Upper lobe of left lung (tissue), 6 donors: ENCODE measurements at regions not wholly inside any gene's neighbourhood (a gene's known extent, or its start where the extent isn't known, plus 50 kb on each side); places are given as distances from the start of the nearest gene placed in this dataset.

ENCODE experiments used
- ATAC-seq, 2 donors: fragments of 200-7000 bp; cut with Tn5 transposase; one replicate each; pipeline ENCODE4 v1.9.1; 2022; ENCODE audit warnings: mild to moderate bottlenecking in 2 of 2, moderate library complexity in 2 of 2; ENCODE audit not compliant: low FRiP score in 2 of 2
- DNase-seq, 2 donors: peaks; one replicate each; pipeline ENCODE4 v3.0.0-alpha.2; 2019 to 2020
- H3K27ac ChIP-seq, 4 donors: fragments of 200-600 bp; sonication (generic); one replicate each; pipeline ENCODE4 v1.5.1; 2016 to 2019
- H3K27me3 ChIP-seq, 4 donors: fragments of 200-600 bp; sonication (generic); one replicate each; pipeline ENCODE4 v1.5.1; 2017 to 2019
- H3K36me3 ChIP-seq, 4 donors: fragments of 200-600 bp; sonication (generic); one replicate each; pipeline ENCODE4 v1.5.1; 2016 to 2019
- H3K4me1 ChIP-seq, 4 donors: fragments of 200-600 bp; sonication (generic); one replicate each; pipeline ENCODE4 v1.5.1; 2018 to 2019
- H3K4me3 ChIP-seq, 4 donors: fragments of 200-600 bp; sonication (generic); one replicate each; pipeline ENCODE4 v1.5.1; 2017 to 2019; ENCODE audit warnings: mild to moderate bottlenecking in 2 of 4, moderate library complexity in 1 of 4
- H3K9me3 ChIP-seq, 4 donors: fragments of 200-600 bp; sonication (generic); one replicate each; pipeline ENCODE4 v1.5.1; 2018 to 2019
- EP300 ChIP-seq, 4 donors: sonication (generic); formaldehyde crosslinking; IDR thresholded peaks; one replicate each; pipeline ENCODE4 v1.5.1; 2017; ENCODE audit warnings: antibody characterized with exemption in 4 of 4, control low read depth in 2 of 4
- POLR2A ChIP-seq, 4 donors: fragments of 450-650 bp; IDR thresholded peaks; one replicate each; pipeline ENCODE4 v1.5.1; 2016 to 2017; ENCODE audit warnings: antibody characterized with exemption in 4 of 4, mild to moderate bottlenecking in 2 of 4
- POLR2AphosphoS5 ChIP-seq, 2 donors: sonication (generic); formaldehyde crosslinking; IDR thresholded peaks; one replicate each; pipeline ENCODE4 v1.5.1; 2017; ENCODE audit warnings: antibody characterized with exemption in 2 of 2
- WGBS, 2 donors: methylation state at CpG; one replicate each; pipeline ENCODE4 v1.1.5; 2017 to 2018; 5-methylcytosine and 5-hydroxymethylcytosine counted together
- TF ChIP-seq, protein P1 (sequence below), 6 experiments: fragments of 450-650 bp in 4 of 6; fragments of 200-600 bp in 2 of 6; sonication (generic) in 2 of 6; IDR thresholded peaks; one replicate each; pipeline ENCODE4 v1.5.1; 2016 to 2019; ENCODE audit warnings: antibody characterized with exemption in 6 of 6
- donor health status: DM: no; HTN: no; CAD: no; lungs with moderate emphysema.
- donor health status: DM: no; HTN: yes; CAD: no; lungs with severe emphysema.

GRCh38 chr4:184537269-184538022 is 63.1 kb upstream of the IRF2 start:
- peak overlapping the region; percentile 93 to 99 (median 96) for H3K27ac ChIP-seq
- H3K4me1 ChIP-seq: peaks cover 23 to 32% (median 29%) of the 10 kb centered on the region in 4 donors
- DNase-seq: peak; percentile 97 to 98
- H3K27me3 ChIP-seq: no peaks in the 10 kb centered on the region
- no peaks in the 10 kb centered on the region for H3K9me3 ChIP-seq
- no peaks in the 10 kb centered on the region for H3K36me3 ChIP-seq
- WGBS, 2 donors: 1% methylated on average over 17 to 29 of the region's 29 CpGs
- peak overlapping the region; percentile 57 to 74 (median 64) for H3K4me3 ChIP-seq
- ATAC-seq: peak; percentile 98 to 99
- TF ChIP-seq POLR2AphosphoS5 (IDR thresholded peaks at IDR 0.05) (peak; percentile 98 to 99), POLR2A (IDR thresholded peaks at IDR 0.05) (peak in 3 of 4 donors; percentile 80 to 98 (median 92)), EP300 (IDR thresholded peaks at IDR 0.05) (peak in 1 of 4 donors; percentile 39)
- TF ChIP-seq, protein P1, sequence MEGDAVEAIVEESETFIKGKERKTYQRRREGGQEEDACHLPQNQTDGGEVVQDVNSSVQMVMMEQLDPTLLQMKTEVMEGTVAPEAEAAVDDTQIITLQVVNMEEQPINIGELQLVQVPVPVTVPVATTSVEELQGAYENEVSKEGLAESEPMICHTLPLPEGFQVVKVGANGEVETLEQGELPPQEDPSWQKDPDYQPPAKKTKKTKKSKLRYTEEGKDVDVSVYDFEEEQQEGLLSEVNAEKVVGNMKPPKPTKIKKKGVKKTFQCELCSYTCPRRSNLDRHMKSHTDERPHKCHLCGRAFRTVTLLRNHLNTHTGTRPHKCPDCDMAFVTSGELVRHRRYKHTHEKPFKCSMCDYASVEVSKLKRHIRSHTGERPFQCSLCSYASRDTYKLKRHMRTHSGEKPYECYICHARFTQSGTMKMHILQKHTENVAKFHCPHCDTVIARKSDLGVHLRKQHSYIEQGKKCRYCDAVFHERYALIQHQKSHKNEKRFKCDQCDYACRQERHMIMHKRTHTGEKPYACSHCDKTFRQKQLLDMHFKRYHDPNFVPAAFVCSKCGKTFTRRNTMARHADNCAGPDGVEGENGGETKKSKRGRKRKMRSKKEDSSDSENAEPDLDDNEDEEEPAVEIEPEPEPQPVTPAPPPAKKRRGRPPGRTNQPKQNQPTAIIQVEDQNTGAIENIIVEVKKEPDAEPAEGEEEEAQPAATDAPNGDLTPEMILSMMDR (IDR thresholded peaks at IDR 0.05): no peak

GRCh38 chr4:184536881-184537248 is 62.5 kb upstream of the IRF2 start:
- peak overlapping the region; percentile 93 to 99 (median 96) for H3K27ac ChIP-seq
- H3K27me3 ChIP-seq: no peaks in the 10 kb centered on the region
- TF ChIP-seq, protein P1 (IDR thresholded peaks at IDR 0.05): no peak
- TF ChIP-seq EP300 (IDR thresholded peaks at IDR 0.05) (no peak), POLR2A (IDR thresholded peaks at IDR 0.05) (no peak), POLR2AphosphoS5 (IDR thresholded peaks at IDR 0.05) (no peak)
- H3K36me3 ChIP-seq: no peaks in the 10 kb centered on the region
- H3K4me3 ChIP-seq: peak overlapping the region; percentile 57 to 74 (median 64)
- WGBS, 2 donors: 9 to 15% methylated on average over 5 of the region's 5 CpGs
- H3K4me1 ChIP-seq: peaks cover 23 to 32% (median 29%) of the 10 kb centered on the region in 4 donors
- ATAC-seq (no peak), DNase-seq (no peak)
- no peaks in the 10 kb centered on the region for H3K9me3 ChIP-seq

- TF ChIP-seq, protein P1 (IDR thresholded peaks at IDR 0.05): no peak
- TF ChIP-seq POLR2AphosphoS5 (IDR thresholded peaks at IDR 0.05): no peak
- no peak for TF ChIP-seq POLR2A (IDR thresholded peaks at IDR 0.05)
- TF ChIP-seq EP300 (IDR thresholded peaks at IDR 0.05): no peak
- Histone ChIP-seq H3K27me3 (no peaks in the 10 kb centered on the region), H3K4me3 (peak overlapping the region; percentile 57 to 74 (median 64)), H3K27ac (peak overlapping the region; percentile 93 to 99 (median 96)), H3K36me3 (no peaks in the 10 kb centered on the region), H3K9me3 (no peaks in the 10 kb centered on the region), H3K4me1 (peaks cover 23 to 32% (median 29%) of the 10 kb centered on the region in 4 donors)
- 57 to 58% methylated on average over 10 of the region's 10 CpGs for WGBS, 2 donors
- DNase-seq (no peak), ATAC-seq (no peak)
Measured at GRCh38 chr4:184536065-184536880, 61.9 kb upstream of the IRF2 start.

- 44 to 63% methylated on average over 5 of the region's 5 CpGs for WGBS, 2 donors
- peaks cover 23 to 32% (median 29%) of the 10 kb centered on the region in 4 donors for H3K4me1 ChIP-seq
- no peaks in the 10 kb centered on the region for H3K27me3 ChIP-seq
- DNase-seq (no peak), ATAC-seq (no peak)
- H3K36me3 ChIP-seq: no peaks in the 10 kb centered on the region
- no peaks in the 10 kb centered on the region for H3K9me3 ChIP-seq
- TF ChIP-seq, protein P1 (IDR thresholded peaks at IDR 0.05): no peak
- TF ChIP-seq EP300 (IDR thresholded peaks at IDR 0.05): no peak
- no peak for TF ChIP-seq POLR2A (IDR thresholded peaks at IDR 0.05)
- no peak for TF ChIP-seq POLR2AphosphoS5 (IDR thresholded peaks at IDR 0.05)
- H3K27ac ChIP-seq: peak overlapping the region; percentile 40 to 97 (median 72)
- H3K4me3 ChIP-seq: no peak overlapping the region
Measured at GRCh38 chr4:184534511-184535391, 60.4 kb upstream of the IRF2 start.
